Lower lobe of right lung (tissue), 2 donors: ENCODE measurements at regions not wholly inside any gene's neighbourhood (a gene's known extent, or its start where the extent isn't known, plus 50 kb on each side); places are given as distances from the start of the nearest gene placed in this dataset.

Experiments used
- ATAC-seq, 2 donors: fragments of 200-7000 bp; cut with Tn5 transposase; one replicate each; pipeline ENCODE4 v1.9.1; 2020 to 2022; ENCODE audit warnings: mild to moderate bottlenecking in 2 of 2, moderate library complexity in 2 of 2
- DNase-seq: peaks from one replicate; pipeline ENCODE4 v3.0.0-alpha.2; 2020
- H3K27ac ChIP-seq: fragments of 200-600 bp; one replicate; pipeline ENCODE4 v1.8.0; 2022
- H3K27me3 ChIP-seq: fragments of 200-600 bp; one replicate; pipeline ENCODE4 v1.8.0; 2022; ENCODE audit warnings: low read depth
- H3K36me3 ChIP-seq: fragments of 200-600 bp; one replicate; pipeline ENCODE4 v1.8.0; 2022; ENCODE audit warnings: mild to moderate bottlenecking
- H3K4me1 ChIP-seq: fragments of 200-600 bp; one replicate; pipeline ENCODE4 v1.8.0; 2022
- H3K4me3 ChIP-seq: fragments of 200-600 bp; one replicate; pipeline ENCODE4 v1.8.0; 2022; ENCODE audit warnings: mild to moderate bottlenecking
- H3K9me3 ChIP-seq: fragments of 200-600 bp; one replicate; pipeline ENCODE4 v1.8.0; 2022
- CTCF ChIP-seq: fragments of 200-600 bp; IDR thresholded peaks from one replicate; pipeline ENCODE4 v1.8.0; 2022; ENCODE audit warnings: antibody characterized with exemption, mild to moderate bottlenecking
- intact Hi-C: fragments of 100-400 bp; cut with DNase I; formaldehyde crosslinking; loops from one replicate; pipeline ENCODE4 v1.11.0; 2022
- donor health status: DM: no; HTN: yes; CAD: no; lungs with severe emphysema.

GRCh38 chr5:159642379-159642778 is 273.9 kb upstream of the ADRA1B start:
- no peak overlapping the region for H3K27ac ChIP-seq
- no peaks in the 10 kb centered on the region for H3K36me3 ChIP-seq
- intact Hi-C loops: no loop called here
- DNase-seq (no peak), ATAC-seq (no peak)
- H3K4me1 ChIP-seq: no peaks in the 10 kb centered on the region
- no peak for TF ChIP-seq CTCF
- no peaks in the 10 kb centered on the region for H3K27me3 ChIP-seq
- H3K4me3 ChIP-seq: no peak overlapping the region
- no peaks in the 10 kb centered on the region for H3K9me3 ChIP-seq

- no peak overlapping the region for H3K27ac ChIP-seq
- H3K36me3 ChIP-seq: no peaks in the 10 kb centered on the region
- no peaks in the 10 kb centered on the region for H3K9me3 ChIP-seq
- no peaks in the 10 kb centered on the region for H3K4me1 ChIP-seq
- no peak for DNase-seq
- TF ChIP-seq CTCF: no peak
- no peak overlapping the region for H3K4me3 ChIP-seq
- H3K27me3 ChIP-seq: no peaks in the 10 kb centered on the region
- intact Hi-C loops: no loop called here
- ATAC-seq: peak in 1 of 2 donors; percentile 32
Measured at GRCh38 chr5:159644053-159644452, 272.2 kb upstream of the ADRA1B start.

GRCh38 chr5:159645179-159645846 is 271.0 kb upstream of the ADRA1B start:
- ATAC-seq: no peak
- TF ChIP-seq CTCF: no peak
- intact Hi-C loops: no loop called here
- no peak overlapping the region for H3K4me3 ChIP-seq
- H3K4me1 ChIP-seq: no peaks in the 10 kb centered on the region
- no peaks in the 10 kb centered on the region for H3K9me3 ChIP-seq
- no peak overlapping the region for H3K27ac ChIP-seq
- no peaks in the 10 kb centered on the region for H3K36me3 ChIP-seq
- no peaks in the 10 kb centered on the region for H3K27me3 ChIP-seq
- no peak for DNase-seq

- intact Hi-C loops: no loop called here
- no peak overlapping the region for H3K27ac ChIP-seq
- no peaks in the 10 kb centered on the region for H3K9me3 ChIP-seq
- no peak for ATAC-seq
- DNase-seq: no peak
- H3K4me3 ChIP-seq: no peak overlapping the region
- no peaks in the 10 kb centered on the region for H3K4me1 ChIP-seq
- H3K36me3 ChIP-seq: no peaks in the 10 kb centered on the region
- H3K27me3 ChIP-seq: no peaks in the 10 kb centered on the region
- TF ChIP-seq CTCF: no peak
Measured at GRCh38 chr5:159650803-159651202, 265.5 kb upstream of the ADRA1B start.

GRCh38 chr5:159655757-159656409 is 260.4 kb upstream of the ADRA1B start:
- Histone ChIP-seq H3K27ac (no peak overlapping the region), H3K9me3 (no peaks in the 10 kb centered on the region), H3K4me3 (no peak overlapping the region), H3K4me1 (no peaks in the 10 kb centered on the region), H3K27me3 (no peaks in the 10 kb centered on the region), H3K36me3 (no peaks in the 10 kb centered on the region)
- ATAC-seq (no peak), DNase-seq (no peak)
- intact Hi-C loops: no loop called here
- TF ChIP-seq CTCF: no peak
